Astrocyte (in vitro differentiated cells and primary cell): ENCODE measurements at regions not wholly inside any gene's neighbourhood (a gene's known extent, or its start where the extent isn't known, plus 50 kb on each side); places are given as distances from the start of the nearest gene placed in this dataset.

ENCODE experiments used
- EZH2 ChIP-seq: IDR thresholded peaks from 2 replicates; pipeline ENCODE4 v1.6.1; 2012; ENCODE audit warnings: mild to moderate bottlenecking, low read length, inconsistent platforms; ENCODE audit not compliant: insufficient read depth
- TF ChIP-seq, protein P1 (sequence below): IDR thresholded peaks from 2 replicates; pipeline ENCODE4 v1.5.1; 2011; ENCODE audit warnings: low read depth, mild to moderate bottlenecking, inconsistent platforms, low read length, moderate library complexity; ENCODE audit not compliant: insufficient read depth

DNA sequence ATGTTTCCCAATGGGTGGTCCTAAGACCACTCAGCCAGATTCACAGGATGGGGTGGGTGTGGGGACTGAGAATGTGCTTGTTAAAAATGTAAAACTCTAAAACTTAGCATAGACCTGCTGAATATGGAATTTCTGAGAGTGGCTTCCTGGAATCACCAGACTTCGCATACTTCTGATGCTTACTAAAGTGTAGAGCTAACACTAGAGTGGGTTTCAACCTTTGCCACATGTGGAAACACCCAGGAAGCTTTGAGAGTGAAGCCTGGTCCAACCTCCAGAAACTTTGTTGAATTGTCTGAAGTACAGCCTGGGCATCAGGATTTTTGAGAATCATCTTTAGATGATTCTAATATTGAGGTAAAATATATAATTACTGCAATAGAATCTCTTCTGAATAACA lies 167.8 kb upstream of the EDNRA start:
- TF ChIP-seq, protein P1, sequence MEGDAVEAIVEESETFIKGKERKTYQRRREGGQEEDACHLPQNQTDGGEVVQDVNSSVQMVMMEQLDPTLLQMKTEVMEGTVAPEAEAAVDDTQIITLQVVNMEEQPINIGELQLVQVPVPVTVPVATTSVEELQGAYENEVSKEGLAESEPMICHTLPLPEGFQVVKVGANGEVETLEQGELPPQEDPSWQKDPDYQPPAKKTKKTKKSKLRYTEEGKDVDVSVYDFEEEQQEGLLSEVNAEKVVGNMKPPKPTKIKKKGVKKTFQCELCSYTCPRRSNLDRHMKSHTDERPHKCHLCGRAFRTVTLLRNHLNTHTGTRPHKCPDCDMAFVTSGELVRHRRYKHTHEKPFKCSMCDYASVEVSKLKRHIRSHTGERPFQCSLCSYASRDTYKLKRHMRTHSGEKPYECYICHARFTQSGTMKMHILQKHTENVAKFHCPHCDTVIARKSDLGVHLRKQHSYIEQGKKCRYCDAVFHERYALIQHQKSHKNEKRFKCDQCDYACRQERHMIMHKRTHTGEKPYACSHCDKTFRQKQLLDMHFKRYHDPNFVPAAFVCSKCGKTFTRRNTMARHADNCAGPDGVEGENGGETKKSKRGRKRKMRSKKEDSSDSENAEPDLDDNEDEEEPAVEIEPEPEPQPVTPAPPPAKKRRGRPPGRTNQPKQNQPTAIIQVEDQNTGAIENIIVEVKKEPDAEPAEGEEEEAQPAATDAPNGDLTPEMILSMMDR: no peak
- TF ChIP-seq EZH2: no peak
